GM06990 (cell line): ENCODE measurements at regions not wholly inside any gene's neighbourhood (a gene's known extent, or its start where the extent isn't known, plus 50 kb on each side); places are given as distances from the start of the nearest gene placed in this dataset.
"Not testable (repeated sequence)": the region's sequence is repeated elsewhere in the genome, so short reads cannot be mapped to it uniquely, and the experiment has no call there.

Experiments
- DNase-seq: peaks from one replicate; pipeline ENCODE4 v3.0.0-alpha.2; 2011; ENCODE audit not compliant: insufficient read length; ENCODE audit errors: extremely low read depth
- H3K27me3 ChIP-seq: replicated peaks from 2 replicates; pipeline ENCODE4 v1.6.0; 2011; ENCODE audit warnings: low read length; ENCODE audit not compliant: control insufficient read depth, insufficient read depth
- H3K36me3 ChIP-seq: 2 replicates; pipeline ENCODE4 v1.5.1; 2011; ENCODE audit warnings: low read length; ENCODE audit not compliant: control insufficient read depth, insufficient read depth
- H3K4me3 ChIP-seq: replicated peaks from 2 replicates; pipeline ENCODE4 v1.5.1; 2011; ENCODE audit warnings: low read depth, mild to moderate bottlenecking, control low read depth, low read length
- CTCF ChIP-seq: IDR thresholded peaks from 2 replicates; pipeline ENCODE4 v1.5.1; 2011; ENCODE audit warnings: low read length, control low read depth, mild to moderate bottlenecking, inconsistent platforms; ENCODE audit not compliant: insufficient read depth, poor library complexity, severe bottlenecking

- Histone ChIP-seq H3K27me3 (no peaks in the 10 kb centered on the region), H3K4me3 (no peak overlapping the region), H3K36me3 (no peaks in the 10 kb centered on the region)
- TF ChIP-seq CTCF = no peak
- DNase-seq = no peak
Measured at GRCh38 chr3:152211655-152212054, 57.1 kb upstream of the MBNL1 start.

- Histone ChIP-seq H3K27me3 (no peaks in the 10 kb centered on the region), H3K4me3 (no peak overlapping the region), H3K36me3 (no peaks in the 10 kb centered on the region)
- no peak for DNase-seq
- TF ChIP-seq CTCF = no peak
Measured at GRCh38 chr3:152213203-152213602, 55.5 kb upstream of the MBNL1 start.

- no peaks in the 10 kb centered on the region for H3K27me3 ChIP-seq
- no peak for TF ChIP-seq CTCF
Measured at GRCh38 chr3:152213938-152214337, 54.8 kb upstream of the MBNL1 start.

GRCh38 chr3:152216960-152217865, 51.5 kb upstream of the MBNL1 start:
- not testable (repeated sequence) for H3K36me3 ChIP-seq, H3K4me3 ChIP-seq, DNase-seq, H3K27me3 ChIP-seq

More at GRCh38 chr3:152213938-152214337, 54.8 kb upstream of the MBNL1 start:
- Histone ChIP-seq H3K36me3 (no peaks in the 10 kb centered on the region), H3K4me3 (no peak overlapping the region)
- no peak for DNase-seq

DNA sequence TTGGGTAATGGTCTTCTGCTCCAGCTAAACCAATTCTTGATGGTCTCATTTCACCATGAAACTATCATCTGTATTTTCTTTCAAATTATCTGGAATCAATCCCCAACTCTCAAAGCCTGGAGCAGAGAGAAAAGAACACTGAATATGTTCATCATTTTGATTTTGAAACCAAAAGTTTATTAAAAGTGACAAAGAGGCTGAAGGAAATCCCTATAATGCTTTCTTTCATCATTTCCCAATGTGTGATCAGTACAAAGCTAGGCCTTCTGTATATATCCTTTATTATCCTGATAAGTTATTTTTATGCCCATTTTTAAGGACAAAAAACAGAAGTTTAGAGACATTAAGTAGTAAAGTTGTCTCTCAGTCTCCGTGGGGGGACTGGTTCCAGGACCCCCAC, 50.1 kb upstream of the MBNL1 start:
- no peak overlapping the region for H3K4me3 ChIP-seq
- no peaks in the 10 kb centered on the region for H3K36me3 ChIP-seq
- no peak for DNase-seq
- H3K27me3 ChIP-seq = no peaks in the 10 kb centered on the region
- TF ChIP-seq CTCF = no peak
